Neural crest cell (in vitro differentiated cells): ENCODE measurements at regions not wholly inside any gene's neighbourhood (a gene's known extent, or its start where the extent isn't known, plus 50 kb on each side); places are given as distances from the start of the nearest gene placed in this dataset.

Source experiments
- DNase-seq: peaks from one replicate; pipeline ENCODE4 v3.0.0; 2021; ENCODE audit warnings: low read depth, mixed read lengths, low spot score
- H3K27ac Mint-ChIP-seq: one replicate; pipeline ENCODE4 v1.8.0; 2021; ENCODE audit warnings: mild to moderate bottlenecking, mixed read lengths; ENCODE audit not compliant: unreplicated experiment
- H3K27me3 Mint-ChIP-seq: 2 replicates; pipeline ENCODE4 v1.8.0; 2021; ENCODE audit warnings: low read depth, mild to moderate bottlenecking, mixed read lengths
- H3K36me3 Mint-ChIP-seq: 2 replicates; pipeline ENCODE4 v1.8.0; 2021; ENCODE audit warnings: low read depth, mild to moderate bottlenecking, mixed read lengths
- H3K4me1 Mint-ChIP-seq: 2 replicates; pipeline ENCODE4 v1.8.0; 2021; ENCODE audit warnings: mixed read lengths
- H3K4me3 Mint-ChIP-seq: one replicate; pipeline ENCODE4 v1.8.0; 2021; ENCODE audit warnings: mild to moderate bottlenecking, mixed read lengths
- H3K9me3 Mint-ChIP-seq: 2 replicates; pipeline ENCODE4 v1.8.0; 2021; ENCODE audit warnings: mixed read lengths
- TF ChIP-seq, protein P1 (sequence below): fragments of 200-600 bp; sonication (generic); conservative IDR thresholded peaks from 2 replicates; pipeline ENCODE4 v1.5.0; 2021; ENCODE audit warnings: antibody characterized with exemption, mild to moderate bottlenecking

GRCh38 chr9:93864032-93864431, 91.1 kb downstream of the BARX1 start:
- no peak overlapping the region for H3K4me3 Mint-ChIP-seq
- H3K9me3 Mint-ChIP-seq: no peaks in the 10 kb centered on the region
- no peaks in the 10 kb centered on the region for H3K27me3 Mint-ChIP-seq
- no peaks in the 10 kb centered on the region for H3K36me3 Mint-ChIP-seq
- H3K27ac Mint-ChIP-seq: no peak overlapping the region
- TF ChIP-seq, protein P1, sequence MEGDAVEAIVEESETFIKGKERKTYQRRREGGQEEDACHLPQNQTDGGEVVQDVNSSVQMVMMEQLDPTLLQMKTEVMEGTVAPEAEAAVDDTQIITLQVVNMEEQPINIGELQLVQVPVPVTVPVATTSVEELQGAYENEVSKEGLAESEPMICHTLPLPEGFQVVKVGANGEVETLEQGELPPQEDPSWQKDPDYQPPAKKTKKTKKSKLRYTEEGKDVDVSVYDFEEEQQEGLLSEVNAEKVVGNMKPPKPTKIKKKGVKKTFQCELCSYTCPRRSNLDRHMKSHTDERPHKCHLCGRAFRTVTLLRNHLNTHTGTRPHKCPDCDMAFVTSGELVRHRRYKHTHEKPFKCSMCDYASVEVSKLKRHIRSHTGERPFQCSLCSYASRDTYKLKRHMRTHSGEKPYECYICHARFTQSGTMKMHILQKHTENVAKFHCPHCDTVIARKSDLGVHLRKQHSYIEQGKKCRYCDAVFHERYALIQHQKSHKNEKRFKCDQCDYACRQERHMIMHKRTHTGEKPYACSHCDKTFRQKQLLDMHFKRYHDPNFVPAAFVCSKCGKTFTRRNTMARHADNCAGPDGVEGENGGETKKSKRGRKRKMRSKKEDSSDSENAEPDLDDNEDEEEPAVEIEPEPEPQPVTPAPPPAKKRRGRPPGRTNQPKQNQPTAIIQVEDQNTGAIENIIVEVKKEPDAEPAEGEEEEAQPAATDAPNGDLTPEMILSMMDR: no peak
- DNase-seq: no peak
- H3K4me1 Mint-ChIP-seq: peaks cover 14% of the 10 kb centered on the region

GRCh38 chr9:93862877-93863545, 92.1 kb downstream of the BARX1 start:
- Mint-ChIP-seq H3K27ac (no peak overlapping the region), H3K36me3 (no peaks in the 10 kb centered on the region), H3K4me3 (no peak overlapping the region), H3K27me3 (no peaks in the 10 kb centered on the region), H3K4me1 (peaks cover 8% of the 10 kb centered on the region), H3K9me3 (no peaks in the 10 kb centered on the region)
- TF ChIP-seq, protein P1: no peak
- DNase-seq: no peak

- Mint-ChIP-seq H3K27me3 (peaks cover 6% of the 10 kb centered on the region), H3K4me1 (peaks cover 8% of the 10 kb centered on the region), H3K4me3 (no peak overlapping the region), H3K9me3 (no peaks in the 10 kb centered on the region), H3K36me3 (no peaks in the 10 kb centered on the region), H3K27ac (no peak overlapping the region)
- no peak for DNase-seq
- TF ChIP-seq, protein P1: no peak
Observed at GRCh38 chr9:93861736-93862358, 93.3 kb downstream of the BARX1 start.

- Mint-ChIP-seq H3K27ac (no peak overlapping the region), H3K4me3 (no peak overlapping the region), H3K36me3 (no peaks in the 10 kb centered on the region), H3K9me3 (no peaks in the 10 kb centered on the region), H3K4me1 (peaks cover 8% of the 10 kb centered on the region), H3K27me3 (peaks cover 6% of the 10 kb centered on the region)
- no peak for DNase-seq
- TF ChIP-seq, protein P1: no peak
Observed at GRCh38 chr9:93860694-93861658, 94.2 kb downstream of the BARX1 start.

- TF ChIP-seq, protein P1: no peak
- H3K9me3 Mint-ChIP-seq: no peaks in the 10 kb centered on the region
Observed at GRCh38 chr9:93859431-93860215, 95.5 kb downstream of the BARX1 start.

More at GRCh38 chr9:93859431-93860215, 95.5 kb downstream of the BARX1 start:
- Mint-ChIP-seq H3K27ac (no peak overlapping the region), H3K4me1 (peaks cover 8% of the 10 kb centered on the region), H3K27me3 (peaks cover 11% of the 10 kb centered on the region), H3K36me3 (no peaks in the 10 kb centered on the region), H3K4me3 (no peak overlapping the region)
- no peak for DNase-seq
